HCT116 (cell line): ENCODE measurements at regions not wholly inside any gene's neighbourhood (a gene's known extent, or its start where the extent isn't known, plus 50 kb on each side); places are given as distances from the start of the nearest gene placed in this dataset.
"Not testable (repeated sequence)": the region's sequence is repeated elsewhere in the genome, so short reads cannot be mapped to it uniquely, and the experiment has no call there.

Experiments used
- ATAC-seq: fragments of 200-7000 bp; cut with Tn5 transposase; 2 replicates; pipeline ENCODE4 v1.9.1; 2020; ENCODE audit warnings: mild to moderate bottlenecking, moderate library complexity
- BruUV-seq: library from RNA; stranded (reverse); fragments of 400-500 nt; replicated peaks from 2 replicates; lab custom pipeline; 2021; lab: Mats Ljungman, UMichigan
- CTCF ChIA-PET: fragments of 300-600 bp; sonication (Branson Sonifier 250); formaldehyde crosslinking; loops from one replicate; lab custom pipeline; 2021; ENCODE audit warnings: antibody characterized with exemption; lab: Charles Lee
- POLR2A ChIA-PET: fragments of 300-600, 350-600 bp; sonication (Branson Sonifier 250); formaldehyde crosslinking; loops from one replicate; lab custom pipeline; 2021; ENCODE audit warnings: antibody characterized with exemption; lab: Charles Lee
- RAD21 ChIA-PET, 2 experiments: fragments of 300-600 bp; sonication (Branson Sonifier 250); formaldehyde crosslinking; loops; one replicate each; lab custom pipeline; 2023; ENCODE audit warnings: low total read pairs in 2 of 2; ENCODE audit not compliant: uncharacterized antibody in 2 of 2, unreplicated experiment in 2 of 2, low non-redundant PET in 1 of 2; lab: Charles Lee
- DNase-seq: peaks from one replicate; pipeline ENCODE4 v3.0.0-alpha.2; 2010; ENCODE audit warnings: low read depth, low spot score
- H2AFZ ChIP-seq: fragments of 200-600 bp; shearing (Covaris generic), sonication (generic); 2 replicates; pipeline ENCODE4 v1.6.1; 2017; ENCODE audit warnings: low read depth, mixed run types, mixed read lengths, antibody characterized with exemption, low read length; ENCODE audit not compliant: poor library complexity, severe bottlenecking
- H3K27ac ChIP-seq: 2 replicates; pipeline ENCODE4 v1.5.1; 2012; ENCODE audit warnings: low read depth, low read length
- H3K27me3 ChIP-seq: fragments of 200-600 bp; sonication (generic); 2 replicates; pipeline ENCODE4 v1.6.1; 2016; ENCODE audit warnings: mixed run types, low read length, mixed read lengths; ENCODE audit not compliant: insufficient read depth
- H3K36me3 ChIP-seq, 2 experiments: fragments of 200-500 bp in 1 of 2; fragments of 200-600 bp in 1 of 2; sonication (Bioruptor generic) in 1 of 2; sonication (generic) in 1 of 2; 2 replicates each; pipeline versions ENCODE4 v1.5.1 to v1.6.1; 2014 to 2016; ENCODE audit warnings: low read length in 2 of 2, inconsistent platforms in 1 of 2, mixed read lengths in 1 of 2, mixed run types in 1 of 2; ENCODE audit not compliant: insufficient read depth in 2 of 2, control insufficient read depth in 1 of 2
- H3K4me1 ChIP-seq, 2 experiments: fragments of 200-600 bp in 1 of 2; sonication (generic) in 1 of 2; 2 replicates each; pipeline versions ENCODE4 v1.5.1 to v1.6.1; 2012 to 2017; ENCODE audit warnings: low read length in 2 of 2, inconsistent platforms in 1 of 2, mild to moderate bottlenecking in 1 of 2, mixed read lengths in 1 of 2, mixed run types in 1 of 2, moderate library complexity in 1 of 2; ENCODE audit not compliant: insufficient read depth in 2 of 2, control insufficient read depth in 1 of 2
- H3K4me2 ChIP-seq: fragments of 200-600 bp; sonication (generic); 2 replicates; pipeline ENCODE4 v1.6.1; 2017; ENCODE audit warnings: mixed run types, low read length, mixed read lengths
- H3K4me3 ChIP-seq, 2 experiments: fragments of 200-600 bp in 1 of 2; sonication (generic) in 1 of 2; replicated peaks in 1 of 2; 2 replicates each; pipeline ENCODE4 v1.5.1; 2011 to 2016; ENCODE audit warnings: low read length in 2 of 2, control low read depth in 1 of 2, low read depth in 1 of 2, mild to moderate bottlenecking in 1 of 2, mixed read lengths in 1 of 2, mixed run types in 1 of 2
- H3K79me2 ChIP-seq: fragments of 200-600 bp; sonication (generic); 2 replicates; pipeline ENCODE4 v1.6.1; 2017; ENCODE audit warnings: mild to moderate bottlenecking, mixed run types, low read length, moderate library complexity, mixed read lengths; ENCODE audit not compliant: insufficient read depth
- H3K9ac ChIP-seq: fragments of 200-600 bp; sonication (generic); 2 replicates; pipeline ENCODE4 v1.6.1; 2016; ENCODE audit warnings: low read length, mixed read lengths
- H3K9me2 ChIP-seq: fragments of 200-600 bp; sonication (generic), shearing (Covaris generic); 2 replicates; pipeline ENCODE4 v1.6.1; 2017; ENCODE audit warnings: mixed run types, mild to moderate bottlenecking, moderate library complexity; ENCODE audit not compliant: insufficient read depth
- H3K9me3 ChIP-seq, 2 experiments: fragments of 200-500 bp in 1 of 2; fragments of 200-600 bp in 1 of 2; sonication (Bioruptor generic) in 1 of 2; sonication (generic) in 1 of 2; 2 replicates each; pipeline ENCODE4 v1.6.1; 2014 to 2017; ENCODE audit warnings: low read length in 2 of 2, mixed read lengths in 2 of 2, inconsistent platforms in 1 of 2, low read depth in 1 of 2, mild to moderate bottlenecking in 1 of 2, mixed run types in 1 of 2, moderate library complexity in 1 of 2; ENCODE audit not compliant: control insufficient read depth in 1 of 2, insufficient read depth in 1 of 2
- H4K20me1 ChIP-seq: fragments of 200-600 bp; sonication (generic), shearing (Covaris generic); 2 replicates; pipeline ENCODE4 v1.6.1; 2017; ENCODE audit warnings: mixed run types, mild to moderate bottlenecking, moderate library complexity; ENCODE audit not compliant: insufficient read depth
- CBX3 ChIP-seq: IDR thresholded peaks from 2 replicates; pipeline ENCODE4 v1.6.1; 2012; ENCODE audit warnings: low read depth
- CEBPB ChIP-seq: IDR thresholded peaks from 2 replicates; pipeline ENCODE4 v1.6.1; 2012; ENCODE audit warnings: low read depth
- EGR1 ChIP-seq: IDR thresholded peaks from 2 replicates; pipeline ENCODE4 v1.6.1; 2012; ENCODE audit warnings: low read depth
- EZH2 ChIP-seq: fragments of 200-600 bp; sonication (generic); IDR thresholded peaks from 2 replicates; pipeline ENCODE4 v1.6.1; 2017; ENCODE audit warnings: antibody characterized with exemption, mixed run types
- POLR2A ChIP-seq: IDR thresholded peaks from 2 replicates; pipeline ENCODE4 v1.7.0; 2011; ENCODE audit warnings: borderline replicate concordance; ENCODE audit not compliant: insufficient read depth, insufficient read length; ENCODE audit errors: extremely low read depth
- ZFX ChIP-seq: fragments of 450-650 bp; IDR thresholded peaks from 2 replicates; pipeline ENCODE4 v1.6.1; 2017
- intact Hi-C: fragments of 100-400 bp; cut with micrococcal nuclease; formaldehyde crosslinking; loops from 2 replicates; pipeline ENCODE4 v1.10.0; 2022
- TF ChIP-seq, protein P1 (sequence below): IDR thresholded peaks from 2 replicates; pipeline ENCODE4 v1.6.1; 2012

DNA sequence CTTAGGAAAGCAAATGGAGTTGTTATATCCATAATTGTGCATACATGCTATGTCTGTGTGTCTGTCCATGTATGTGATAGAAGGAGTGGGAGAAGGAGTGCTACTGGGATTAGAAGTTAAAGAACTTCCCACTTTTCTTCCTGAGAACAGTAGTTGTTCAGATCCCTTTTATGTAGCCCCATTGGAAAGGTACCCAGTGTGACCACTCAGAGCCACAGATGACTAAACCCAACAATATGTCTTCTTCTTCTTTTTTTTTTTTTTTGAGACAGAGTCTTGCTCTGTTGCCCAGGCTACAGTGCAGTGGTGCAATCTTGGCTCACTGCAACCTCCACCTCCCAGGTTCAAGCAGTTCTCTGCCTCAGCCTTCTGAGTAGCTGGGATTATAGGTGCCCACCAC, 176.7 kb upstream of the MAP1B start:
- ATAC-seq, RAD21 ChIA-PET, H3K9ac ChIP-seq, H3K4me3 ChIP-seq, H3K4me2 ChIP-seq, H3K79me2 ChIP-seq, H4K20me1 ChIP-seq, H3K9me2 ChIP-seq, H2AFZ ChIP-seq, H3K27me3 ChIP-seq, H3K9me3 ChIP-seq, DNase-seq, POLR2A ChIA-PET, H3K36me3 ChIP-seq, BruUV-seq, CTCF ChIA-PET, H3K27ac ChIP-seq: not testable (repeated sequence)
- intact Hi-C loops = loop anchor here (10.0 kb wide), 1 partner anchor 334 kb away; no protein-coding TSS in a partner anchor
- peaks cover 17 to 27% of the 10 kb centered on the region in 2 experiments for H3K4me1 ChIP-seq

DNA sequence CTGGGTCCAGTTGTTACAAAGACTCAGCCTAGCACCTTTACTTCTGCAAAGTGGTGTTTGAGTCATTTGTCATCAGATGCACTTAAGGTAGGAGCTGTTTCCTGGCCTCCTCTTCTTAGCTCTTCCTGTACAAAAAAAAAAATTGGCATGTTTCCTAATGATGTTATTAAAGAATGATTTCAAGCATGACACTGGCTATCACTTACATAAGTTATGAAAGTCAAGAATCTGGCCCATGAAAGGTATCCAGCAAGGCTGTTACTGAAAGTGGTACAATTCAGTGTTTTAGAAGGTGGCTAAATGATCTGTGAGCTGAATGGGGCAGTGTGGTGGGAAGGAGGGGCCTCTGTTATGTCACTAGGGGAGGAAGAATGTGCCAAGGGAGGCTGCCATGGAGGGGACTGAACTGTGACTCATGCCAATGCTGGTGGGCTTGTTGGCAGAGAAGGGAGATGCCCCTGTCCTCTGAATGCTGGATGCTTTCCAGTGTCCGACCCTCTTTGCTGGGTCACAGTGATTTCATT, 175.1 kb upstream of the MAP1B start:
- H3K9ac ChIP-seq = peak overlapping the region; percentile 16
- H3K27ac ChIP-seq = peak overlapping the region; percentile 54
- RAD21 ChIA-PET = no interaction called here
- CTCF ChIA-PET = interaction anchor here (1.2 to 1.4 kb wide), 2 partner anchors 10 to 149 kb away, joined by 4 to 5 read pairs; no protein-coding TSS in a partner anchor
- no peak for TF ChIP-seq CEBPB
- no peak for TF ChIP-seq EGR1
- TF ChIP-seq, protein P1, sequence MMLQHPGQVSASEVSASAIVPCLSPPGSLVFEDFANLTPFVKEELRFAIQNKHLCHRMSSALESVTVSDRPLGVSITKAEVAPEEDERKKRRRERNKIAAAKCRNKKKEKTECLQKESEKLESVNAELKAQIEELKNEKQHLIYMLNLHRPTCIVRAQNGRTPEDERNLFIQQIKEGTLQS = no peak
- TF ChIP-seq ZFX = no peak
- TF ChIP-seq EZH2 = no peak
- 0 out of 2 replicates have a peak, but pooled peaks have one; percentile 13 for TF ChIP-seq CBX3
- TF ChIP-seq POLR2A = no peak
- H3K9me2 ChIP-seq = no peaks in the 10 kb centered on the region
- no peaks in the 10 kb centered on the region for H3K9me3 ChIP-seq
- peak overlapping the region; percentile 53 for H3K4me2 ChIP-seq
- no TSS peak for BruUV-seq
- peaks cover 17 to 27% of the 10 kb centered on the region in 2 experiments for H3K4me1 ChIP-seq
- DNase-seq (peak; percentile 21), ATAC-seq (peak; percentile 76)
- H3K79me2 ChIP-seq = no peaks in the 10 kb centered on the region
- H2AFZ ChIP-seq = peak overlapping the region; percentile 71
- intact Hi-C loops = loop anchor here (10.0 kb wide), 1 partner anchor 333 kb away; no protein-coding TSS in a partner anchor
- H3K36me3 ChIP-seq = no peaks in the 10 kb centered on the region
- H4K20me1 ChIP-seq = no peaks in the 10 kb centered on the region
- POLR2A ChIA-PET = interaction anchor here (3.9 kb wide), 1 partner anchor 9 kb away, joined by 24 read pairs; no protein-coding TSS in a partner anchor
- no peak overlapping the region for H3K4me3 ChIP-seq
- no peaks in the 10 kb centered on the region for H3K27me3 ChIP-seq
